CD14-positive monocyte (primary cell): ENCODE measurements at regions not wholly inside any gene's neighbourhood (a gene's known extent, or its start where the extent isn't known, plus 50 kb on each side); places are given as distances from the start of the nearest gene placed in this dataset.

ENCODE experiments used
- DNase-seq, 3 donors: peaks; one replicate each; pipeline ENCODE4 v3.0.0-alpha.2; 2011 to 2022
- H2AFZ ChIP-seq: 2 replicates; pipeline ENCODE4 v1.6.0; 2012; ENCODE audit warnings: mild to moderate bottlenecking, low read depth, low read length, inconsistent platforms; ENCODE audit not compliant: insufficient read depth, poor library complexity, severe bottlenecking
- H3K27ac ChIP-seq, 2 donors: 1 replicate in 1 of 2; 2 replicates in 1 of 2; pipeline ENCODE4 v1.5.1; 2012 to 2013; ENCODE audit warnings: low read length in 2 of 2, control low read depth in 1 of 2, inconsistent platforms in 1 of 2, low read depth in 1 of 2, mild to moderate bottlenecking in 1 of 2
- H3K27me3 ChIP-seq, 2 donors: one replicate each; pipeline versions ENCODE4 v1.6.0 to v1.6.1; 2011 to 2013; ENCODE audit warnings: low read length in 2 of 2; ENCODE audit not compliant: control insufficient read depth in 2 of 2, insufficient read depth in 2 of 2
- H3K36me3 ChIP-seq, 2 donors: replicated peaks in 1 of 2; 1 replicate in 1 of 2; 2 replicates in 1 of 2; pipeline versions ENCODE4 v1.5.1 to v1.6.1; 2012 to 2013; ENCODE audit warnings: low read length in 2 of 2, control low read depth in 1 of 2, inconsistent platforms in 1 of 2, mild to moderate bottlenecking in 1 of 2; ENCODE audit not compliant: insufficient read depth in 2 of 2, control insufficient read depth in 1 of 2
- H3K4me1 ChIP-seq, 2 donors: 1 replicate in 1 of 2; 2 replicates in 1 of 2; pipeline versions ENCODE4 v1.5.1 to v1.6.1; 2012 to 2013; ENCODE audit warnings: low read length in 2 of 2, control low read depth in 1 of 2, inconsistent platforms in 1 of 2, mild to moderate bottlenecking in 1 of 2, moderate library complexity in 1 of 2; ENCODE audit not compliant: insufficient read depth in 2 of 2, control insufficient read depth in 1 of 2
- H3K4me2 ChIP-seq: replicated peaks from 2 replicates; pipeline ENCODE3; 2012; ENCODE audit warnings: low read length, moderate library complexity, mild to moderate bottlenecking; ENCODE audit not compliant: poor library complexity, severe bottlenecking; ENCODE audit errors: extremely low read depth
- H3K4me3 ChIP-seq, 3 experiments: fragments of 200-600 bp in 1 of 3; sonication (generic) in 1 of 3; replicated peaks in 1 of 3; 1 replicate in 2 of 3; 2 replicates in 1 of 3; pipeline ENCODE4 v1.5.1; 2011 to 2013; ENCODE audit warnings: low read length in 3 of 3, mild to moderate bottlenecking in 3 of 3, control low read depth in 2 of 3, low read depth in 2 of 3, inconsistent platforms in 1 of 3, moderate library complexity in 1 of 3
- H3K79me2 ChIP-seq: 2 replicates; pipeline ENCODE4 v1.6.0; 2012; ENCODE audit warnings: mild to moderate bottlenecking, control low read depth, inconsistent platforms, low read length, moderate library complexity; ENCODE audit not compliant: insufficient read depth
- H3K9ac ChIP-seq: 2 replicates; pipeline ENCODE4 v1.6.0; 2017; ENCODE audit warnings: low read length, mild to moderate bottlenecking; ENCODE audit not compliant: insufficient read depth, poor library complexity, severe bottlenecking
- H3K9me3 ChIP-seq, 2 donors: replicated peaks in 1 of 2; 1 replicate in 1 of 2; 2 replicates in 1 of 2; pipeline versions ENCODE4 v1.5.1 to v1.6.1; 2012 to 2013; ENCODE audit warnings: low read length in 2 of 2, control low read depth in 1 of 2; ENCODE audit not compliant: control insufficient read depth in 1 of 2, insufficient read depth in 1 of 2
- H4K20me1 ChIP-seq: 2 replicates; pipeline ENCODE4 v1.6.0; 2012; ENCODE audit warnings: mild to moderate bottlenecking, low read length, control low read depth, moderate library complexity; ENCODE audit not compliant: insufficient read depth
- H3K27ac Mint-ChIP-seq, 7 donors: one replicate each; pipeline ENCODE4 v1.8.0; 2020; ENCODE audit warnings: mild to moderate bottlenecking in 7 of 7, mixed read lengths in 7 of 7, moderate library complexity in 6 of 7, inconsistent platforms in 2 of 7
- H3K27me3 Mint-ChIP-seq, 3 donors: one replicate each; pipeline ENCODE4 v1.8.0; 2021 to 2022; ENCODE audit warnings: low read depth in 3 of 3, mild to moderate bottlenecking in 3 of 3, mixed read lengths in 3 of 3, moderate library complexity in 3 of 3, inconsistent platforms in 1 of 3
- H3K36me3 Mint-ChIP-seq, 2 donors: one replicate each; pipeline ENCODE4 v1.8.0; 2020; ENCODE audit warnings: mixed read lengths in 2 of 2, inconsistent platforms in 1 of 2, mild to moderate bottlenecking in 1 of 2
- H3K4me1 Mint-ChIP-seq: one replicate; pipeline ENCODE4 v1.8.0; 2020; ENCODE audit warnings: mild to moderate bottlenecking, mixed read lengths
- H3K4me3 Mint-ChIP-seq, 2 donors: one replicate each; pipeline ENCODE4 v1.8.0; 2020; ENCODE audit warnings: mild to moderate bottlenecking in 2 of 2, mixed read lengths in 2 of 2, moderate library complexity in 1 of 2
- H3K9me3 Mint-ChIP-seq, 7 donors: one replicate each; pipeline ENCODE4 v1.8.0; 2020 to 2022; ENCODE audit warnings: mixed read lengths in 7 of 7, mild to moderate bottlenecking in 6 of 7, moderate library complexity in 6 of 7, inconsistent platforms in 2 of 7
- WGBS: methylation state at CpG from one replicate; pipeline ENCODE4 v1.1.5; 2013; ENCODE audit warnings: missing lambda C conversion rate; ENCODE audit not compliant: insufficient coverage; 5-methylcytosine and 5-hydroxymethylcytosine counted together
- intact Hi-C, 2 donors: fragments of 100-400 bp; cut with micrococcal nuclease; formaldehyde crosslinking; loops; one replicate each; pipeline versions ENCODE4 v1.15.0 to v1.15.1; 2023
- TF ChIP-seq, protein P1 (sequence below): fragments of 200-600 bp; IDR thresholded peaks from one replicate; pipeline ENCODE4 v1.8.0; 2022; ENCODE audit warnings: antibody characterized with exemption, mild to moderate bottlenecking

DNA sequence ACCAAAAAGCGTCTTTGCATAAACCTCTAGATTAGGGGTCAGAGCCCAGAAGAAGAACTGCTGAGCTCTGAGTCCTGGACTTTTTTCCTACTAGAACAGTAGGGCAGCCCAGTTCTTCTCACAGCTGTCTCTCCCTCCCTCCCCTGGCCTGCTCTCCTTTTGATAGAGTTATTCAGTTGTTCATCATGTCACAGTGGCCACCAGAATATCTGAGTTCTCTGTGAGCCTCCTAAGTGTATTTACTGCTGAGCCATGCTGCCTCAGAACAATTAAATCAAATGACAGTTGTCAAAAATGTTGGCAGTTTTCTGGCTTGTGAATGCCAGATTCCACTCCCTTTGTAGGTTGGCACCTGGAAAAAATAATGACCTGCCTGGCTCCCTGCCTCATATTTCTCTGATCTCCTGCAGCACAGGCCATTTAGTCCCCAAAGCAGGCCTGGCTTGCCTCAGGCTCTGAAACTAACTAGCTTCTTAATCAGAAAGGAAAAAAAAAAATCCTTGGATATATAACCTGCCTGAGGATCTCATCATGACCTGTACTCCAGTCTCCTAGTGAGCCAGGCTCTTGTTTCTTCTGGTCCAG lies 377.4 kb upstream of the LARGE1 start:
- Mint-ChIP-seq H3K9me3 (peaks cover 0 to 11% (median 3%) of the 10 kb centered on the region in 7 donors), H3K27me3 (peaks cover 0 to 3% (median 0%) of the 10 kb centered on the region in 3 donors), H3K4me1 (no peaks in the 10 kb centered on the region), H3K27ac (peak overlapping the region in 1 of 7 donors; percentile 40), H3K4me3 (no peak overlapping the region), H3K36me3 (no peaks in the 10 kb centered on the region)
- Histone ChIP-seq H3K27ac (no peak overlapping the region), H3K27me3 (no peaks in the 10 kb centered on the region), H3K36me3 (no peaks in the 10 kb centered on the region), H3K9ac (no peak overlapping the region), H3K9me3 (peaks cover 3 to 11% of the 10 kb centered on the region in 2 donors), H4K20me1 (no peaks in the 10 kb centered on the region), H3K4me1 (no peaks in the 10 kb centered on the region), H3K79me2 (no peaks in the 10 kb centered on the region), H2AFZ (no peak overlapping the region), H3K4me2 (no peak overlapping the region), H3K4me3 (no peak overlapping the region)
- TF ChIP-seq, protein P1, sequence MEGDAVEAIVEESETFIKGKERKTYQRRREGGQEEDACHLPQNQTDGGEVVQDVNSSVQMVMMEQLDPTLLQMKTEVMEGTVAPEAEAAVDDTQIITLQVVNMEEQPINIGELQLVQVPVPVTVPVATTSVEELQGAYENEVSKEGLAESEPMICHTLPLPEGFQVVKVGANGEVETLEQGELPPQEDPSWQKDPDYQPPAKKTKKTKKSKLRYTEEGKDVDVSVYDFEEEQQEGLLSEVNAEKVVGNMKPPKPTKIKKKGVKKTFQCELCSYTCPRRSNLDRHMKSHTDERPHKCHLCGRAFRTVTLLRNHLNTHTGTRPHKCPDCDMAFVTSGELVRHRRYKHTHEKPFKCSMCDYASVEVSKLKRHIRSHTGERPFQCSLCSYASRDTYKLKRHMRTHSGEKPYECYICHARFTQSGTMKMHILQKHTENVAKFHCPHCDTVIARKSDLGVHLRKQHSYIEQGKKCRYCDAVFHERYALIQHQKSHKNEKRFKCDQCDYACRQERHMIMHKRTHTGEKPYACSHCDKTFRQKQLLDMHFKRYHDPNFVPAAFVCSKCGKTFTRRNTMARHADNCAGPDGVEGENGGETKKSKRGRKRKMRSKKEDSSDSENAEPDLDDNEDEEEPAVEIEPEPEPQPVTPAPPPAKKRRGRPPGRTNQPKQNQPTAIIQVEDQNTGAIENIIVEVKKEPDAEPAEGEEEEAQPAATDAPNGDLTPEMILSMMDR, result no peak
- DNase-seq, result no peak
- intact Hi-C loops, result no loop called here
- no CpG with 5 or more reads among the region's 1 CpG for WGBS

- intact Hi-C loops, result no loop called here
- no peaks in the 10 kb centered on the region for H4K20me1 ChIP-seq
- Mint-ChIP-seq H3K9me3 (peaks cover 2 to 11% (median 3%) of the 10 kb centered on the region in 7 donors), H3K4me1 (no peaks in the 10 kb centered on the region), H3K27me3 (peaks cover 0 to 3% (median 0%) of the 10 kb centered on the region in 3 donors), H3K36me3 (no peaks in the 10 kb centered on the region), H3K27ac (no peak overlapping the region), H3K4me3 (no peak overlapping the region)
- no peaks in the 10 kb centered on the region for H3K36me3 ChIP-seq
- no peaks in the 10 kb centered on the region for H3K4me1 ChIP-seq
- no peak overlapping the region for H3K27ac ChIP-seq
- no peak overlapping the region for H3K9ac ChIP-seq
- TF ChIP-seq, protein P1, result no peak
- no peak overlapping the region for H3K4me2 ChIP-seq
- H3K4me3 ChIP-seq, result no peak overlapping the region
- H3K79me2 ChIP-seq, result no peaks in the 10 kb centered on the region
- no peak overlapping the region for H2AFZ ChIP-seq
- H3K9me3 ChIP-seq, result peaks cover 0 to 13% of the 10 kb centered on the region in 2 donors
- whole genome bisulfite sequencing, result no CpG with 5 or more reads among the region's 1 CpG
- no peaks in the 10 kb centered on the region for H3K27me3 ChIP-seq
- no peak for DNase-seq
These were observed 379.2 kb upstream of the LARGE1 start for GRCh38 chr22:34299496-34299895.
